ENCODE measurements at regions not wholly inside any gene's neighbourhood (a gene's known extent, or its start where the extent isn't known, plus 50 kb on each side); places are given as distances from the start of the nearest gene placed in this dataset.
A peak's percentile ranks its signal among the peaks of the same experiment; 100 is the strongest.
"Not testable (repeated sequence)": the region's sequence is repeated elsewhere in the genome, so short reads cannot be mapped to it uniquely, and the experiment has no call there.

- H2AK5ac ChIP-seq (ENCODE audit: low read length, severe bottlenecking); H2BK5ac ChIP-seq (ENCODE audit: low read depth, low read length, poor library complexity, severe bottlenecking); H3K18ac ChIP-seq (ENCODE audit: low read depth in 1 of 2, low read length in 2 of 2); H3K14ac ChIP-seq (ENCODE audit: low read length in 2 of 2); H3K4me1 ChIP-seq (ENCODE audit: control insufficient read depth, insufficient read depth, low read depth, low read length); H3K23ac ChIP-seq (ENCODE audit: low read length in 2 of 2); H4K8ac ChIP-seq (ENCODE audit: low read length); H3K9me3 ChIP-seq (ENCODE audit: control insufficient read depth, low read length); H2BK120ac ChIP-seq (ENCODE audit: low read depth, low read length); H3K27me3 ChIP-seq (ENCODE audit: control insufficient read depth in 1 of 2, insufficient read depth in 1 of 2, low read length in 2 of 2); H3K79me1 ChIP-seq (replicated peaks; ENCODE audit: low read length, poor library complexity, severe bottlenecking); H3K27ac ChIP-seq (ENCODE audit: low read length, poor library complexity, severe bottlenecking); H2BK15ac ChIP-seq (ENCODE audit: low read depth, poor library complexity, severe bottlenecking); H3K4me2 ChIP-seq (ENCODE audit: low read length, poor library complexity, severe bottlenecking); H3K36me3 ChIP-seq (ENCODE audit: control insufficient read depth in 1 of 2, insufficient read depth in 2 of 2, low read depth in 1 of 2, low read length in 2 of 2); H3K4ac ChIP-seq (ENCODE audit: low read depth in 1 of 2, low read length in 2 of 2); H4K91ac ChIP-seq (ENCODE audit: low read length); DNase-seq; H3K4me3 ChIP-seq (ENCODE audit: insufficient read depth in 1 of 2, low read depth in 1 of 2, low read length in 2 of 2); H2AFZ ChIP-seq (ENCODE audit: low read depth, low read length); H2BK12ac ChIP-seq (ENCODE audit: low read length in 2 of 2); H3K9ac ChIP-seq (ENCODE audit: low read length): not testable (repeated sequence)
- 100% methylated on average over 2 of the region's 5 CpGs for WGBS
Measured at GRCh38 chr13:38071340-38071739, 201.8 kb upstream of the TRPC4 start.

- Histone ChIP-seq H2BK15ac (ENCODE audit: low read depth, poor library complexity, severe bottlenecking) (no peak overlapping the region), H4K91ac (ENCODE audit: low read length) (no peak overlapping the region), H3K27ac (ENCODE audit: low read length, poor library complexity, severe bottlenecking) (no peak overlapping the region), H3K27me3 (ENCODE audit: control insufficient read depth in 1 of 2, insufficient read depth in 1 of 2, low read length in 2 of 2) (no peaks in the 10 kb centered on the region), H3K14ac (ENCODE audit: low read length in 2 of 2) (no peak overlapping the region), H3K4ac (ENCODE audit: low read depth in 1 of 2, low read length in 2 of 2) (no peak overlapping the region), H3K79me1 (replicated peaks; ENCODE audit: low read length, poor library complexity, severe bottlenecking) (no peaks in the 10 kb centered on the region), H3K18ac (ENCODE audit: low read depth in 1 of 2, low read length in 2 of 2) (no peak overlapping the region), H3K4me3 (ENCODE audit: insufficient read depth in 1 of 2, low read depth in 1 of 2, low read length in 2 of 2) (no peak overlapping the region), H2BK5ac (ENCODE audit: low read depth, low read length, poor library complexity, severe bottlenecking) (no peak overlapping the region), H2AFZ (ENCODE audit: low read depth, low read length) (no peak overlapping the region), H2BK120ac (ENCODE audit: low read depth, low read length) (no peak overlapping the region), H3K23ac (ENCODE audit: low read length in 2 of 2) (no peak overlapping the region), H3K4me2 (ENCODE audit: low read length, poor library complexity, severe bottlenecking) (no peak overlapping the region), H2BK12ac (ENCODE audit: low read length in 2 of 2) (no peak overlapping the region), H2AK5ac (ENCODE audit: low read length, severe bottlenecking) (no peak overlapping the region), H3K9ac (ENCODE audit: low read length) (no peak overlapping the region), H4K8ac (ENCODE audit: low read length) (no peak overlapping the region), H3K9me3 (ENCODE audit: control insufficient read depth, low read length) (no peaks in the 10 kb centered on the region), H3K4me1 (ENCODE audit: control insufficient read depth, insufficient read depth, low read depth, low read length) (no peaks in the 10 kb centered on the region), H3K36me3 (ENCODE audit: control insufficient read depth in 1 of 2, insufficient read depth in 2 of 2, low read depth in 1 of 2, low read length in 2 of 2) (no peaks in the 10 kb centered on the region)
- no peak for DNase-seq
- 95% methylated on average over 2 of the region's 3 CpGs for WGBS
Measured at GRCh38 chr13:38053896-38054295, 184.3 kb upstream of the TRPC4 start.

GRCh38 chr13:38046049-38046376 lies 176.4 kb upstream of the TRPC4 start:
- 0% methylated on average over 1 of the region's 1 CpG for WGBS
- no peak for DNase-seq

GRCh38 chr13:38045278-38046048 lies 175.9 kb upstream of the TRPC4 start:
- Histone ChIP-seq H3K79me1 (replicated peaks; ENCODE audit: low read length, poor library complexity, severe bottlenecking) (no peaks in the 10 kb centered on the region), H3K23ac (ENCODE audit: low read length in 2 of 2) (no peak overlapping the region), H2BK15ac (ENCODE audit: low read depth, poor library complexity, severe bottlenecking) (no peak overlapping the region), H3K27me3 (ENCODE audit: control insufficient read depth in 1 of 2, insufficient read depth in 1 of 2, low read length in 2 of 2) (no peaks in the 10 kb centered on the region), H2AFZ (ENCODE audit: low read depth, low read length) (no peak overlapping the region), H2BK5ac (ENCODE audit: low read depth, low read length, poor library complexity, severe bottlenecking) (no peak overlapping the region), H3K9me3 (ENCODE audit: control insufficient read depth, low read length) (peaks cover 11% of the 10 kb centered on the region), H2BK120ac (ENCODE audit: low read depth, low read length) (no peak overlapping the region), H4K8ac (ENCODE audit: low read length) (peak overlapping the region; percentile 81), H3K18ac (ENCODE audit: low read depth in 1 of 2, low read length in 2 of 2) (peak overlapping the region in 1 of 2 experiments; percentile 73), H2BK12ac (ENCODE audit: low read length in 2 of 2) (peak overlapping the region in 1 of 2 experiments; percentile 7), H3K4me2 (ENCODE audit: low read length, poor library complexity, severe bottlenecking) (no peak overlapping the region), H3K4me3 (ENCODE audit: insufficient read depth in 1 of 2, low read depth in 1 of 2, low read length in 2 of 2) (no peak overlapping the region), H3K36me3 (ENCODE audit: control insufficient read depth in 1 of 2, insufficient read depth in 2 of 2, low read depth in 1 of 2, low read length in 2 of 2) (peaks cover 0 to 3% of the 10 kb centered on the region in 2 experiments), H3K27ac (ENCODE audit: low read length, poor library complexity, severe bottlenecking) (no peak overlapping the region), H3K4me1 (ENCODE audit: control insufficient read depth, insufficient read depth, low read depth, low read length) (no peaks in the 10 kb centered on the region), H3K4ac (ENCODE audit: low read depth in 1 of 2, low read length in 2 of 2) (peak overlapping the region in 1 of 2 experiments; percentile 48), H4K91ac (ENCODE audit: low read length) (peak overlapping the region; percentile 62), H3K14ac (ENCODE audit: low read length in 2 of 2) (peak overlapping the region in 1 of 2 experiments; percentile 0), H2AK5ac (ENCODE audit: low read length, severe bottlenecking) (no peak overlapping the region), H3K9ac (ENCODE audit: low read length) (no peak overlapping the region)
- DNase-seq: peak; percentile 61
- 66% methylated on average over 8 of the region's 8 CpGs for WGBS

More at GRCh38 chr13:38046049-38046376, 176.4 kb upstream of the TRPC4 start:
- Histone ChIP-seq H3K27ac (ENCODE audit: low read length, poor library complexity, severe bottlenecking) (no peak overlapping the region), H2BK15ac (ENCODE audit: low read depth, poor library complexity, severe bottlenecking) (no peak overlapping the region), H3K9ac (ENCODE audit: low read length) (no peak overlapping the region), H4K8ac (ENCODE audit: low read length) (no peak overlapping the region), H3K18ac (ENCODE audit: low read depth in 1 of 2, low read length in 2 of 2) (no peak overlapping the region), H3K36me3 (ENCODE audit: control insufficient read depth in 1 of 2, insufficient read depth in 2 of 2, low read depth in 1 of 2, low read length in 2 of 2) (peaks cover 0 to 3% of the 10 kb centered on the region in 2 experiments), H3K4me2 (ENCODE audit: low read length, poor library complexity, severe bottlenecking) (no peak overlapping the region), H2BK120ac (ENCODE audit: low read depth, low read length) (no peak overlapping the region), H3K14ac (ENCODE audit: low read length in 2 of 2) (no peak overlapping the region), H3K79me1 (replicated peaks; ENCODE audit: low read length, poor library complexity, severe bottlenecking) (no peaks in the 10 kb centered on the region), H3K23ac (ENCODE audit: low read length in 2 of 2) (no peak overlapping the region), H3K9me3 (ENCODE audit: control insufficient read depth, low read length) (peaks cover 11% of the 10 kb centered on the region), H3K27me3 (ENCODE audit: control insufficient read depth in 1 of 2, insufficient read depth in 1 of 2, low read length in 2 of 2) (no peaks in the 10 kb centered on the region), H3K4ac (ENCODE audit: low read depth in 1 of 2, low read length in 2 of 2) (no peak overlapping the region), H4K91ac (ENCODE audit: low read length) (no peak overlapping the region), H3K4me1 (ENCODE audit: control insufficient read depth, insufficient read depth, low read depth, low read length) (no peaks in the 10 kb centered on the region), H2AFZ (ENCODE audit: low read depth, low read length) (no peak overlapping the region), H2BK12ac (ENCODE audit: low read length in 2 of 2) (no peak overlapping the region), H2BK5ac (ENCODE audit: low read depth, low read length, poor library complexity, severe bottlenecking) (no peak overlapping the region), H2AK5ac (ENCODE audit: low read length, severe bottlenecking) (no peak overlapping the region), H3K4me3 (ENCODE audit: insufficient read depth in 1 of 2, low read depth in 1 of 2, low read length in 2 of 2) (no peak overlapping the region)

Data from mesenchymal stem cell (in vitro differentiated cells and primary cell).